Endodermal cell (in vitro differentiated cells): ENCODE measurements at regions not wholly inside any gene's neighbourhood (a gene's known extent, or its start where the extent isn't known, plus 50 kb on each side); places are given as distances from the start of the nearest gene placed in this dataset.

ENCODE experiments used
- DNase-seq: peaks from one replicate; pipeline ENCODE4 v3.0.0-alpha.2; 2017
- H3K27ac ChIP-seq: 2 replicates; pipeline ENCODE4 v1.5.1; 2013; ENCODE audit warnings: mild to moderate bottlenecking, low read depth, low read length, moderate library complexity
- H3K27me3 ChIP-seq: 2 replicates; pipeline ENCODE4 v1.6.1; 2013; ENCODE audit warnings: mild to moderate bottlenecking, low read length, moderate library complexity; ENCODE audit not compliant: insufficient read depth, control insufficient read depth, poor library complexity, severe bottlenecking
- H3K36me3 ChIP-seq: 2 replicates; pipeline ENCODE4 v1.7.0; 2013; ENCODE audit warnings: mild to moderate bottlenecking, low read length, moderate library complexity; ENCODE audit not compliant: control insufficient read depth, insufficient read depth
- H3K4me1 ChIP-seq: one replicate; pipeline ENCODE4 v1.7.0; 2013; ENCODE audit warnings: low read length; ENCODE audit not compliant: control insufficient read depth, insufficient read depth
- H3K4me3 ChIP-seq: 2 replicates; pipeline ENCODE4 v1.5.1; 2013; ENCODE audit warnings: mild to moderate bottlenecking, low read length, moderate library complexity
- H3K9ac ChIP-seq: 2 replicates; pipeline ENCODE4 v1.6.1; 2013; ENCODE audit warnings: mild to moderate bottlenecking, low read length, moderate library complexity; ENCODE audit not compliant: poor library complexity, severe bottlenecking; ENCODE audit errors: extremely low read depth
- H3K9me3 ChIP-seq: 2 replicates; pipeline ENCODE4 v1.6.1; 2013; ENCODE audit warnings: mild to moderate bottlenecking, low read length, moderate library complexity; ENCODE audit not compliant: control insufficient read depth
- H3K27ac Mint-ChIP-seq: 2 replicates; pipeline ENCODE4 v1.8.0; 2020; ENCODE audit warnings: mixed read lengths
- H3K27me3 Mint-ChIP-seq: 2 replicates; pipeline ENCODE4 v1.8.0; 2021; ENCODE audit warnings: mild to moderate bottlenecking, mixed read lengths; ENCODE audit not compliant: insufficient read depth
- H3K36me3 Mint-ChIP-seq: 2 replicates; pipeline ENCODE4 v1.8.0; 2020; ENCODE audit warnings: low read depth, mixed read lengths
- H3K4me1 Mint-ChIP-seq: 2 replicates; pipeline ENCODE4 v1.8.0; 2020; ENCODE audit warnings: mixed read lengths
- H3K4me3 Mint-ChIP-seq: 2 replicates; pipeline ENCODE4 v1.8.0; 2020; ENCODE audit warnings: mild to moderate bottlenecking, moderate library complexity, mixed read lengths
- H3K9me3 Mint-ChIP-seq: 2 replicates; pipeline ENCODE4 v1.8.0; 2020; ENCODE audit warnings: mild to moderate bottlenecking, mixed read lengths
- WGBS, 2 experiments: methylation state at CpG; one replicate each; pipeline versions ENCODE4 v1.1.5 to v1.1.7; 2013; ENCODE audit warnings: missing lambda C conversion rate in 2 of 2, mixed read lengths in 1 of 2; ENCODE audit not compliant: insufficient coverage in 1 of 2, insufficient read length in 1 of 2; 5-methylcytosine and 5-hydroxymethylcytosine counted together
- TF ChIP-seq, protein P1 (sequence below): fragments of 200-600 bp; sonication (generic); conservative IDR thresholded peaks from 2 replicates; pipeline ENCODE4 v1.5.0; 2021; ENCODE audit warnings: antibody characterized with exemption, mild to moderate bottlenecking

DNA sequence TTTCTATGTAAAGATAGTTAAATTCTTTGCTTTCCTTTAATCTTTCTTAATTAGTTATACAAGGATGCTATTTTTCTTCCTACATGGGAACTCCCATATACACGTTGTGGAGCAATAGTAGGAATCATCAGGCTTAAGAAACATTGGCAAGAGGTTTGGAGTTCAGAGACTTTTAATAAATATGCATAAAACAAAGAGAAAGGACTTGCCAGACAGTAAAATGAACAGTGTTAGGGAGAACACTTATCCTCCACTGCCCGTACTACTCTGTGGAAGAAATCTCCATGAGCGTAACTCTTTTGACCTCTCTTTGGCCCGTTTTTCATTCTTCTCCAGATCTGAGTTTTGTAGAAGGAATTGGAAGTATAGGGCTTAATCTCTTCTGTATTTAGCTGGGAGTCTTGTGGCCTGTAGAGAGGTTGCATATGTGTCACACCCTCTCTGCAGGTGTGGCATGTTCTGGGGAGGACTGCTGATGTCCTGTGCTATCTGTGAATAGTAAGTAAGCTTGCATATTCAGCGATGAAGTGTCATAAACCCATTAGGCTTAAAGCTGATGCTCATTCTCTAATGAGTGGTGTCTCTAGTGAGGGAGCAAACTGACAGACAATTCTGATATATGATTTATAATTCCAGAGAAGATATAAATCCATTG is 455.4 kb upstream of the FAR2 start:
- Mint-ChIP-seq H3K27ac (no peak overlapping the region), H3K9me3 (no peaks in the 10 kb centered on the region), H3K27me3 (no peaks in the 10 kb centered on the region), H3K36me3 (no peaks in the 10 kb centered on the region), H3K4me1 (no peaks in the 10 kb centered on the region), H3K4me3 (no peak overlapping the region)
- DNase-seq = no peak
- WGBS, 2 experiments = 89 to 100% methylated on average over 3 to 5 of the region's 5 CpGs
- Histone ChIP-seq H3K36me3 (no peaks in the 10 kb centered on the region), H3K4me3 (no peak overlapping the region), H3K4me1 (no peaks in the 10 kb centered on the region), H3K27ac (no peak overlapping the region), H3K9ac (no peak overlapping the region), H3K9me3 (no peaks in the 10 kb centered on the region), H3K27me3 (no peaks in the 10 kb centered on the region)
- TF ChIP-seq, protein P1, sequence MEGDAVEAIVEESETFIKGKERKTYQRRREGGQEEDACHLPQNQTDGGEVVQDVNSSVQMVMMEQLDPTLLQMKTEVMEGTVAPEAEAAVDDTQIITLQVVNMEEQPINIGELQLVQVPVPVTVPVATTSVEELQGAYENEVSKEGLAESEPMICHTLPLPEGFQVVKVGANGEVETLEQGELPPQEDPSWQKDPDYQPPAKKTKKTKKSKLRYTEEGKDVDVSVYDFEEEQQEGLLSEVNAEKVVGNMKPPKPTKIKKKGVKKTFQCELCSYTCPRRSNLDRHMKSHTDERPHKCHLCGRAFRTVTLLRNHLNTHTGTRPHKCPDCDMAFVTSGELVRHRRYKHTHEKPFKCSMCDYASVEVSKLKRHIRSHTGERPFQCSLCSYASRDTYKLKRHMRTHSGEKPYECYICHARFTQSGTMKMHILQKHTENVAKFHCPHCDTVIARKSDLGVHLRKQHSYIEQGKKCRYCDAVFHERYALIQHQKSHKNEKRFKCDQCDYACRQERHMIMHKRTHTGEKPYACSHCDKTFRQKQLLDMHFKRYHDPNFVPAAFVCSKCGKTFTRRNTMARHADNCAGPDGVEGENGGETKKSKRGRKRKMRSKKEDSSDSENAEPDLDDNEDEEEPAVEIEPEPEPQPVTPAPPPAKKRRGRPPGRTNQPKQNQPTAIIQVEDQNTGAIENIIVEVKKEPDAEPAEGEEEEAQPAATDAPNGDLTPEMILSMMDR = no peak

DNA sequence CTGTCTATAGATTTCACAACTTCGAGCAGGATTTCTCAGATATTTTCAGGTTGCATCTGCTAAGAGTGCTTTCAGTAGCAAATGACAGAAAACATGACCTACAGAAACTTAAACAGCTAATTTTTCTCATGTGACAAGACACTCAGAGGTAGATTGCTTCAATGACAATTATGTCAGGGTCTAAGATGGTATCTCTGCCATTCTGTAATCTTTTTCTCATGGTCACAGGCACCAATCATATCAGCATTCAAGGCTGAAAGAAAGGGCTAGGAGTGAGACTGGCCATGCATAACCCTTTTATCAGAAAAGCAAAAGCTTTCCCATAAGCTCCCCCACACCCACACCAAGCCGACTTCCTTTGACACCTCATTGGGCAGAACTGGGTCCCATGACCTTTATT is 450.5 kb upstream of the FAR2 start:
- Histone ChIP-seq H3K4me1 (no peaks in the 10 kb centered on the region), H3K27me3 (no peaks in the 10 kb centered on the region), H3K27ac (no peak overlapping the region), H3K9ac (no peak overlapping the region), H3K9me3 (no peaks in the 10 kb centered on the region), H3K4me3 (no peak overlapping the region), H3K36me3 (no peaks in the 10 kb centered on the region)
- H3K27ac Mint-ChIP-seq = no peak overlapping the region
- no peak overlapping the region for H3K4me3 Mint-ChIP-seq
- 94 to 100% methylated on average over 1 to 2 of the region's 2 CpGs for WGBS, 2 experiments
- H3K9me3 Mint-ChIP-seq = no peaks in the 10 kb centered on the region
- TF ChIP-seq, protein P1 = no peak
- H3K4me1 Mint-ChIP-seq = no peaks in the 10 kb centered on the region
- no peak for DNase-seq
- H3K36me3 Mint-ChIP-seq = no peaks in the 10 kb centered on the region
- H3K27me3 Mint-ChIP-seq = no peaks in the 10 kb centered on the region

DNA sequence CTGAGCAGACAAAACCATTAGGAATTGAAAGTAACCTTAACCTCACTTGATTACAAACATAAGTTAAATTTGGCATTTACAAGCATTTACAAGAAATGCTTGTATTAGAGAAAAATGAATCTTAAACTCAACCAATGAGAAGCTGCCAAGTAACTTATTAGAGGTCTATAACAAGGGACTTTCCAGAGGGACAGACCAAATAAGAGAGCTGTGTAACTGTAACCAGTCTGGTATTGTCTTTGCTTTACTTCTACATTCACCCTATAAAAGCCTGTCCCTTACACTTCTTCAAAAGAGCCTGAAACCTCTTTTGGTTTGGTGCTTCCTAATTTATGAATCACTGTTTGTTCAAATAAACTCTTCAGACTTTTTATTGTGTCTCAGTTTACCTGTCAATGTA is 450.0 kb upstream of the FAR2 start:
- H3K9me3 Mint-ChIP-seq = no peaks in the 10 kb centered on the region
- H3K27ac ChIP-seq = no peak overlapping the region
- H3K4me1 ChIP-seq = no peaks in the 10 kb centered on the region
- H3K36me3 ChIP-seq = no peaks in the 10 kb centered on the region
- no peaks in the 10 kb centered on the region for H3K27me3 ChIP-seq
- TF ChIP-seq, protein P1 = no peak
- no peak overlapping the region for H3K4me3 Mint-ChIP-seq
- H3K27ac Mint-ChIP-seq = no peak overlapping the region
- H3K9me3 ChIP-seq = no peaks in the 10 kb centered on the region
- H3K4me1 Mint-ChIP-seq = no peaks in the 10 kb centered on the region
- H3K9ac ChIP-seq = no peak overlapping the region
- no peak for DNase-seq
- no peaks in the 10 kb centered on the region for H3K36me3 Mint-ChIP-seq
- H3K27me3 Mint-ChIP-seq = no peaks in the 10 kb centered on the region
- H3K4me3 ChIP-seq = no peak overlapping the region
